IMR-90 (cell line): ENCODE measurements at regions not wholly inside any gene's neighbourhood (a gene's known extent, or its start where the extent isn't known, plus 50 kb on each side); places are given as distances from the start of the nearest gene placed in this dataset.

Experiments
- ATAC-seq: fragments of 200-7000 bp; cut with Tn5 transposase; 2 replicates; pipeline ENCODE4 v1.9.1; 2020; ENCODE audit warnings: low read depth, mild to moderate bottlenecking, moderate library complexity
- BruUV-seq: library from RNA; stranded (reverse); fragments of 400-500 nt; replicated peaks from 2 replicates; lab custom pipeline; 2021; lab: Mats Ljungman, UMichigan
- CTCF ChIA-PET: fragments of 300-600 bp; formaldehyde crosslinking; extraction: SDS; loops from one replicate; lab custom pipeline; 2021; ENCODE audit warnings: antibody characterized with exemption; lab: Yijun Ruan, JAX
- POLR2A ChIA-PET: fragments of 300-600 bp; sonication (Branson Sonifier 250); formaldehyde crosslinking; loops from one replicate; lab custom pipeline; 2022; ENCODE audit warnings: antibody characterized with exemption; ENCODE audit not compliant: unreplicated experiment; lab: Charles Lee
- DNase-seq: peaks from one replicate; pipeline ENCODE4 v3.0.0; 2013
- H2AFZ ChIP-seq: replicated peaks from 2 replicates; pipeline ENCODE3; 2013; ENCODE audit warnings: low read length, mild to moderate bottlenecking; ENCODE audit not compliant: poor library complexity
- H2AK5ac ChIP-seq: 2 replicates; pipeline ENCODE4 v1.6.1; 2013; ENCODE audit warnings: low read depth, low read length, inconsistent platforms
- H2AK9ac ChIP-seq: replicated peaks from 2 replicates; pipeline ENCODE3; 2013; ENCODE audit warnings: mild to moderate bottlenecking, low read depth, low read length, moderate library complexity; ENCODE audit not compliant: poor library complexity
- H2BK120ac ChIP-seq: 2 replicates; pipeline ENCODE4 v1.6.1; 2013; ENCODE audit warnings: low read depth, low read length, inconsistent platforms
- H2BK15ac ChIP-seq: 3 replicates; pipeline ENCODE4 v1.6.1; 2013; ENCODE audit warnings: low read depth, low read length, inconsistent platforms
- H2BK20ac ChIP-seq: 2 replicates; pipeline ENCODE4 v1.6.1; 2013; ENCODE audit warnings: low read depth, mild to moderate bottlenecking, inconsistent platforms, low read length, moderate library complexity
- H2BK5ac ChIP-seq: 2 replicates; pipeline ENCODE4 v1.6.1; 2013; ENCODE audit warnings: mild to moderate bottlenecking, low read depth, low read length, inconsistent platforms; ENCODE audit not compliant: poor library complexity, severe bottlenecking
- H3K14ac ChIP-seq: replicated peaks from 2 replicates; pipeline ENCODE4 v1.6.1; 2013; ENCODE audit warnings: low read depth, low read length, inconsistent platforms
- H3K18ac ChIP-seq: 2 replicates; pipeline ENCODE4 v1.6.1; 2013; ENCODE audit warnings: low read depth, low read length, control low read depth
- H3K23ac ChIP-seq: 2 replicates; pipeline ENCODE4 v1.6.1; 2013; ENCODE audit warnings: low read depth, low read length, inconsistent platforms
- H3K27ac ChIP-seq: 2 replicates; pipeline ENCODE4 v1.5.1; 2013; ENCODE audit warnings: mild to moderate bottlenecking, control low read depth, low read length; ENCODE audit not compliant: insufficient read depth
- H3K27me3 ChIP-seq: 2 replicates; pipeline ENCODE4 v1.6.1; 2013; ENCODE audit warnings: low read length; ENCODE audit not compliant: control insufficient read depth, insufficient read depth
- H3K36me3 ChIP-seq: 2 replicates; pipeline ENCODE4 v1.6.1; 2013; ENCODE audit warnings: low read length, mixed read lengths; ENCODE audit not compliant: control insufficient read depth, insufficient read depth
- H3K4ac ChIP-seq: 2 replicates; pipeline ENCODE4 v1.6.1; 2013; ENCODE audit warnings: low read depth, low read length, inconsistent platforms
- H3K4me1 ChIP-seq: 2 replicates; pipeline ENCODE4 v1.6.1; 2013; ENCODE audit warnings: low read length, mixed read lengths; ENCODE audit not compliant: control insufficient read depth, insufficient read depth
- H3K4me2 ChIP-seq: 2 replicates; pipeline ENCODE4 v1.6.1; 2013; ENCODE audit warnings: low read depth, mild to moderate bottlenecking, control low read depth, low read length, moderate library complexity
- H3K4me3 ChIP-seq: 2 replicates; pipeline ENCODE4 v1.5.1; 2013; ENCODE audit warnings: low read depth, mild to moderate bottlenecking, control low read depth, low read length, moderate library complexity; ENCODE audit not compliant: insufficient read depth
- H3K56ac ChIP-seq: 2 replicates; pipeline ENCODE4 v1.6.1; 2013; ENCODE audit warnings: low read length, inconsistent platforms; ENCODE audit not compliant: insufficient read depth; ENCODE audit errors: extremely low read depth
- H3K79me1 ChIP-seq, 2 experiments: 2 replicates each; pipeline ENCODE4 v1.6.1; 2013; ENCODE audit warnings: low read length in 2 of 2, inconsistent platforms in 1 of 2, low read depth in 1 of 2
- H3K9ac ChIP-seq: 2 replicates; pipeline ENCODE4 v1.6.1; 2013; ENCODE audit warnings: low read depth, low read length, control low read depth
- H3K9me1 ChIP-seq: 2 replicates; pipeline ENCODE4 v1.6.1; 2013; ENCODE audit warnings: low read length, inconsistent platforms; ENCODE audit not compliant: insufficient read depth
- H3K9me3 ChIP-seq: 2 replicates; pipeline ENCODE4 v1.6.1; 2013; ENCODE audit warnings: low read length; ENCODE audit not compliant: control insufficient read depth, insufficient read depth
- H4K20me1 ChIP-seq: 2 replicates; pipeline ENCODE4 v1.6.1; 2013; ENCODE audit warnings: low read length, inconsistent platforms; ENCODE audit not compliant: insufficient read depth
- H4K5ac ChIP-seq: 2 replicates; pipeline ENCODE4 v1.6.1; 2013; ENCODE audit warnings: mild to moderate bottlenecking, low read depth, low read length, control low read depth
- H4K8ac ChIP-seq, 2 experiments: 2 replicates each; pipeline ENCODE4 v1.6.1; 2013; ENCODE audit warnings: low read depth in 2 of 2, low read length in 2 of 2, control low read depth in 1 of 2, inconsistent platforms in 1 of 2
- H4K91ac ChIP-seq: 2 replicates; pipeline ENCODE4 v1.6.1; 2013; ENCODE audit warnings: low read depth, low read length, inconsistent platforms; ENCODE audit not compliant: insufficient read depth
- CEBPB ChIP-seq: IDR thresholded peaks from 2 replicates; pipeline ENCODE4 v1.6.1; 2012; ENCODE audit warnings: low read depth, low read length, improper control_type of control experiment
- CHD1 ChIP-seq: IDR thresholded peaks from 2 replicates; pipeline ENCODE4 v1.6.1; 2012; ENCODE audit warnings: low read depth, low read length, improper control_type of control experiment
- MAZ ChIP-seq: IDR thresholded peaks from 2 replicates; pipeline ENCODE4 v1.6.1; 2012; ENCODE audit warnings: low read depth, mild to moderate bottlenecking, low read length, improper control_type of control experiment, moderate library complexity, borderline replicate concordance
- MXI1 ChIP-seq: IDR thresholded peaks from 2 replicates; pipeline ENCODE4 v1.6.1; 2012; ENCODE audit warnings: low read depth, mild to moderate bottlenecking, low read length, moderate library complexity, borderline replicate concordance
- POLR2A ChIP-seq: IDR thresholded peaks from 2 replicates; pipeline ENCODE4 v1.6.1; 2012; ENCODE audit warnings: mild to moderate bottlenecking, low read depth, low read length
- RFX5 ChIP-seq: IDR thresholded peaks from 2 replicates; pipeline ENCODE4 v1.8.0; 2012; ENCODE audit warnings: low read depth, mild to moderate bottlenecking, low read length, moderate library complexity
- WGBS, 2 experiments: methylation state at CpG; one replicate each; pipeline versions ENCODE4 v1.1.5 to v1.1.7; 2013; ENCODE audit warnings: missing lambda C conversion rate in 2 of 2; ENCODE audit not compliant: insufficient read length in 1 of 2; ENCODE audit errors: extremely low coverage in 2 of 2; 5-methylcytosine and 5-hydroxymethylcytosine counted together
- dilution Hi-C: fragments of 300-500 bp; cut with HindIII; formaldehyde crosslinking; loops from one replicate; pipeline ENCODE4 v1.14.3; 2018; ENCODE audit warnings: low sequenced_read_pairs; ENCODE audit not compliant: unreplicated experiment
- in situ Hi-C: fragments of 300-500 bp; cut with MboI; formaldehyde crosslinking; loops from 3 replicates; pipeline ENCODE4 v1.14.3; 2019; ENCODE audit warnings: low sequenced_read_pairs, inconsistent platforms, mixed read lengths
- intact Hi-C: fragments of 100-400 bp; cut with micrococcal nuclease; formaldehyde crosslinking; loops from 2 replicates; pipeline ENCODE4 v1.10.0; 2022
- TF ChIP-seq, protein P1 (sequence below): conservative IDR thresholded peaks from 2 replicates; pipeline ENCODE4 v1.5.1; 2012; ENCODE audit warnings: mild to moderate bottlenecking, low read depth, low read length, improper control_type of control experiment
- TF ChIP-seq, protein P2 (sequence below): fragments of 150-350 bp; IDR thresholded peaks from 2 replicates; pipeline ENCODE4 v1.6.1; 2016; ENCODE audit warnings: low read depth, mild to moderate bottlenecking, low read length, moderate library complexity, borderline replicate concordance

DNA sequence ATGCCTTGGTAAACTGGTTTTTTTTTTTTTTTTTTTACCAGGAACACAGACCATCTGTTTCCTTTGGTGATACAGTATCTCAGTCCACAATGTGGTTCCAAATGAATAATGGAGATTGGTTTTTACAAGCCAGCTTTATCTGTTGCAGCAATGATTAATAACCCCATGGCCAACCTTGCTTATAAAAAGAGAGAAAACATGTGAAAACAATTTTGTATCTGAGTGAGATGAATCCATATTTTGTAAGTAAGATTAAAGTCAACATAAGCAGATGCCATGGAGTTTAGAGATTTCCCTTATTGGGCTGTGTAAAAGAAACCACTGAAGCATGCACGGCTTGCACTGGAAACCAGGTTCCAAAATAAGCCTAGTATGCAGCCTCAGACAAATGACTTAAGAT is 108.6 kb upstream of the CNTNAP5 start:
- Histone ChIP-seq H4K5ac (no peak overlapping the region), H2BK5ac (no peak overlapping the region), H3K9me1 (no peaks in the 10 kb centered on the region), H2BK15ac (no peak overlapping the region), H3K36me3 (no peaks in the 10 kb centered on the region), H3K4me2 (no peak overlapping the region), H4K91ac (no peak overlapping the region), H4K20me1 (no peaks in the 10 kb centered on the region), H3K9ac (no peak overlapping the region), H3K27ac (no peak overlapping the region), H2AFZ (no peak overlapping the region), H3K18ac (no peak overlapping the region), H3K23ac (no peak overlapping the region), H2AK5ac (no peak overlapping the region), H2AK9ac (no peak overlapping the region), H3K4ac (no peak overlapping the region), H4K8ac (no peak overlapping the region), H3K4me3 (no peak overlapping the region), H2BK20ac (no peak overlapping the region), H2BK120ac (no peak overlapping the region), H3K9me3 (peaks cover 10% of the 10 kb centered on the region), H3K79me1 (no peaks in the 10 kb centered on the region), H3K56ac (no peak overlapping the region), H3K4me1 (no peaks in the 10 kb centered on the region), H3K14ac (no peak overlapping the region), H3K27me3 (no peaks in the 10 kb centered on the region)
- intact Hi-C loops (no loop called here), dilution Hi-C loops (no loop called here), in situ Hi-C loops (no loop called here)
- DNase-seq (no peak), ATAC-seq (no peak)
- CTCF ChIA-PET: interaction anchor here (0.6 kb wide), 1 partner anchor 7 kb away, joined by 3 read pairs; no protein-coding TSS in a partner anchor
- BruUV-seq: no TSS peak
- POLR2A ChIA-PET: no interaction called here
- TF ChIP-seq MXI1: no peak
- TF ChIP-seq MAZ: no peak
- TF ChIP-seq CHD1: no peak
- TF ChIP-seq, protein P1, sequence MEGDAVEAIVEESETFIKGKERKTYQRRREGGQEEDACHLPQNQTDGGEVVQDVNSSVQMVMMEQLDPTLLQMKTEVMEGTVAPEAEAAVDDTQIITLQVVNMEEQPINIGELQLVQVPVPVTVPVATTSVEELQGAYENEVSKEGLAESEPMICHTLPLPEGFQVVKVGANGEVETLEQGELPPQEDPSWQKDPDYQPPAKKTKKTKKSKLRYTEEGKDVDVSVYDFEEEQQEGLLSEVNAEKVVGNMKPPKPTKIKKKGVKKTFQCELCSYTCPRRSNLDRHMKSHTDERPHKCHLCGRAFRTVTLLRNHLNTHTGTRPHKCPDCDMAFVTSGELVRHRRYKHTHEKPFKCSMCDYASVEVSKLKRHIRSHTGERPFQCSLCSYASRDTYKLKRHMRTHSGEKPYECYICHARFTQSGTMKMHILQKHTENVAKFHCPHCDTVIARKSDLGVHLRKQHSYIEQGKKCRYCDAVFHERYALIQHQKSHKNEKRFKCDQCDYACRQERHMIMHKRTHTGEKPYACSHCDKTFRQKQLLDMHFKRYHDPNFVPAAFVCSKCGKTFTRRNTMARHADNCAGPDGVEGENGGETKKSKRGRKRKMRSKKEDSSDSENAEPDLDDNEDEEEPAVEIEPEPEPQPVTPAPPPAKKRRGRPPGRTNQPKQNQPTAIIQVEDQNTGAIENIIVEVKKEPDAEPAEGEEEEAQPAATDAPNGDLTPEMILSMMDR: no peak
- TF ChIP-seq RFX5: no peak
- TF ChIP-seq POLR2A: no peak
- TF ChIP-seq CEBPB: no peak
- TF ChIP-seq, protein P2, sequence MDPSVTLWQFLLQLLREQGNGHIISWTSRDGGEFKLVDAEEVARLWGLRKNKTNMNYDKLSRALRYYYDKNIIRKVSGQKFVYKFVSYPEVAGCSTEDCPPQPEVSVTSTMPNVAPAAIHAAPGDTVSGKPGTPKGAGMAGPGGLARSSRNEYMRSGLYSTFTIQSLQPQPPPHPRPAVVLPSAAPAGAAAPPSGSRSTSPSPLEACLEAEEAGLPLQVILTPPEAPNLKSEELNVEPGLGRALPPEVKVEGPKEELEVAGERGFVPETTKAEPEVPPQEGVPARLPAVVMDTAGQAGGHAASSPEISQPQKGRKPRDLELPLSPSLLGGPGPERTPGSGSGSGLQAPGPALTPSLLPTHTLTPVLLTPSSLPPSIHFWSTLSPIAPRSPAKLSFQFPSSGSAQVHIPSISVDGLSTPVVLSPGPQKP: no peak
- no CpG with 5 or more reads among the region's 1 CpG for WGBS, 2 experiments
